ENCODE measurements at regions not wholly inside any gene's neighbourhood (a gene's known extent, or its start where the extent isn't known, plus 50 kb on each side); places are given as distances from the start of the nearest gene placed in this dataset.

GRCh38 chr18:55064073-55064472 is 104.8 kb upstream of the CCDC68 start:
- DNase-seq (ENCODE audit: extremely low read depth, low read depth, low spot score): no peak

GRCh38 chr18:55054021-55054990 is 95.0 kb upstream of the CCDC68 start:
- no peak for DNase-seq (ENCODE audit: extremely low read depth, low read depth, low spot score)

GRCh38 chr18:55048892-55049291 is 89.6 kb upstream of the CCDC68 start:
- no peak for DNase-seq (ENCODE audit: extremely low read depth, low read depth, low spot score)

- no peak for DNase-seq (ENCODE audit: extremely low read depth, low read depth, low spot score)
These were observed 88.3 kb upstream of the CCDC68 start for GRCh38 chr18:55047546-55047945.

GRCh38 chr18:55041366-55041765 is 82.1 kb upstream of the CCDC68 start:
- no peak for DNase-seq (ENCODE audit: extremely low read depth, low read depth, low spot score)

GRCh38 chr18:55038162-55038561 is 78.9 kb upstream of the CCDC68 start:
- DNase-seq (ENCODE audit: extremely low read depth, low read depth, low spot score): no peak

- DNase-seq (ENCODE audit: extremely low read depth, low read depth, low spot score): no peak
These were observed 75.5 kb upstream of the CCDC68 start for GRCh38 chr18:55034742-55035141.

- DNase-seq (ENCODE audit: extremely low read depth, low read depth, low spot score): no peak
These were observed 72.7 kb upstream of the CCDC68 start for GRCh38 chr18:55031979-55032378.

- DNase-seq (ENCODE audit: extremely low read depth, low read depth, low spot score): no peak
These were observed 72.3 kb upstream of the CCDC68 start for GRCh38 chr18:55031576-55031975.

- no peak for DNase-seq (ENCODE audit: extremely low read depth, low read depth, low spot score)
These were observed 71.9 kb upstream of the CCDC68 start for GRCh38 chr18:55031164-55031563.

- no peak for DNase-seq (ENCODE audit: extremely low read depth, low read depth, low spot score)
These were observed 65.3 kb upstream of the CCDC68 start for GRCh38 chr18:55024564-55024963.

- DNase-seq (ENCODE audit: extremely low read depth, low read depth, low spot score): peak; percentile 44
These were observed 59.3 kb upstream of the CCDC68 start for GRCh38 chr18:55018602-55019001.

- DNase-seq (ENCODE audit: extremely low read depth, low read depth, low spot score): no peak
These were observed 54.8 kb upstream of the CCDC68 start for GRCh38 chr18:55014095-55014494.

- no peak for DNase-seq (ENCODE audit: extremely low read depth, low read depth, low spot score)
These were observed 54.4 kb upstream of the CCDC68 start for GRCh38 chr18:55013685-55014084.

GRCh38 chr18:55013086-55013485 is 53.8 kb upstream of the CCDC68 start:
- no peak for DNase-seq (ENCODE audit: extremely low read depth, low read depth, low spot score)

- DNase-seq (ENCODE audit: extremely low read depth, low read depth, low spot score): no peak
These were observed 52.7 kb upstream of the CCDC68 start for GRCh38 chr18:55012008-55012407.

Measured in glomerular endothelial cell (primary cell).